AG09309 (cell line): ENCODE measurements at regions not wholly inside any gene's neighbourhood (a gene's known extent, or its start where the extent isn't known, plus 50 kb on each side); places are given as distances from the start of the nearest gene placed in this dataset.
"Not testable (repeated sequence)": the region's sequence is repeated elsewhere in the genome, so short reads cannot be mapped to it uniquely, and the experiment has no call there.

Experiments
- DNase-seq: peaks from one replicate; pipeline ENCODE4 v3.0.0-alpha.2; 2010; ENCODE audit warnings: low read depth
- H3K4me3 ChIP-seq: 2 replicates; pipeline ENCODE4 v1.5.1; 2011; ENCODE audit warnings: mild to moderate bottlenecking, low read depth, low read length, moderate library complexity; ENCODE audit not compliant: control insufficient read depth
- TF ChIP-seq, protein P1 (sequence below): IDR thresholded peaks from 2 replicates; pipeline ENCODE4 v1.5.1; 2011; ENCODE audit warnings: mild to moderate bottlenecking, low read depth, low read length, inconsistent platforms; ENCODE audit not compliant: insufficient read depth, control insufficient read depth; ENCODE audit errors: missing control alignments

DNA sequence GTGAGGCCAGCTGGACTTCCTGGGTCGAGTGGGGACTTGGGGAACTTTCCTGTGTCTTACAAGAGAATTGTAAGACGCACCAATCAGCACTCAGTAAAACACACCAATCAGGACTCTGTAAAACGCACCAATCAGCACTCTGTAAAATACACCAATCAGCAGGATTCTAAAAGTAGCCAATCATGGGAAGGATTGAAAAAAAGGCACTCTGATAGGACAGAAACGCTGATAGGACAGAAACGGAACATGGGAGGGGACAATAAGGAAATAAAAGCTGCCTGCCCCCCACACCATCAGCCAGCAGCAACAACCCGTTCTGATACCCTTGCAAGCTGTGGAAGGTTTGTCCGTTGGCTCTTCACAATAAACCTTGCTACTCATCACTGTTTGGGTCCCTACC, 73.1 kb upstream of the SGCG start:
- no peak for DNase-seq
- H3K4me3 ChIP-seq = no peak overlapping the region
- TF ChIP-seq, protein P1, sequence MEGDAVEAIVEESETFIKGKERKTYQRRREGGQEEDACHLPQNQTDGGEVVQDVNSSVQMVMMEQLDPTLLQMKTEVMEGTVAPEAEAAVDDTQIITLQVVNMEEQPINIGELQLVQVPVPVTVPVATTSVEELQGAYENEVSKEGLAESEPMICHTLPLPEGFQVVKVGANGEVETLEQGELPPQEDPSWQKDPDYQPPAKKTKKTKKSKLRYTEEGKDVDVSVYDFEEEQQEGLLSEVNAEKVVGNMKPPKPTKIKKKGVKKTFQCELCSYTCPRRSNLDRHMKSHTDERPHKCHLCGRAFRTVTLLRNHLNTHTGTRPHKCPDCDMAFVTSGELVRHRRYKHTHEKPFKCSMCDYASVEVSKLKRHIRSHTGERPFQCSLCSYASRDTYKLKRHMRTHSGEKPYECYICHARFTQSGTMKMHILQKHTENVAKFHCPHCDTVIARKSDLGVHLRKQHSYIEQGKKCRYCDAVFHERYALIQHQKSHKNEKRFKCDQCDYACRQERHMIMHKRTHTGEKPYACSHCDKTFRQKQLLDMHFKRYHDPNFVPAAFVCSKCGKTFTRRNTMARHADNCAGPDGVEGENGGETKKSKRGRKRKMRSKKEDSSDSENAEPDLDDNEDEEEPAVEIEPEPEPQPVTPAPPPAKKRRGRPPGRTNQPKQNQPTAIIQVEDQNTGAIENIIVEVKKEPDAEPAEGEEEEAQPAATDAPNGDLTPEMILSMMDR = no peak

DNA sequence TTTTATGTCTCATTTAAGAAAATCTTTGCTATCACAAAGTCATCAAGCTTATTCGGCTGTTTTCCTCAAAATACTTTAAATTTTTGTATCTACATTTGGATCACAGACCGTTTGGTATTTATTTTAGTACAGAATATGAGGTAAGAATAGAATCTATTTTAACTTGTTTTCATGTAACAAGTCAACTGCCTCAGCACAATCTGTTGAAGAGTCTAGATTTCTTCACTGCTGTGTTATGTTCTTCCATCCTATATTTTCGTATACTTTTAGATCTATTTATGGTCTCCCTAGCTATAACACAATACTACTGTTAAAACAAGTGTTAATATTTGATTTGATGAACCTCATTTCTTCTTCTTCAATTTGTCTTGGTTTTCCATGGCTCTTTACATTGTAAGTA, 61.6 kb upstream of the SGCG start:
- TF ChIP-seq, protein P1 = no peak
- DNase-seq = no peak
- no peak overlapping the region for H3K4me3 ChIP-seq

DNA sequence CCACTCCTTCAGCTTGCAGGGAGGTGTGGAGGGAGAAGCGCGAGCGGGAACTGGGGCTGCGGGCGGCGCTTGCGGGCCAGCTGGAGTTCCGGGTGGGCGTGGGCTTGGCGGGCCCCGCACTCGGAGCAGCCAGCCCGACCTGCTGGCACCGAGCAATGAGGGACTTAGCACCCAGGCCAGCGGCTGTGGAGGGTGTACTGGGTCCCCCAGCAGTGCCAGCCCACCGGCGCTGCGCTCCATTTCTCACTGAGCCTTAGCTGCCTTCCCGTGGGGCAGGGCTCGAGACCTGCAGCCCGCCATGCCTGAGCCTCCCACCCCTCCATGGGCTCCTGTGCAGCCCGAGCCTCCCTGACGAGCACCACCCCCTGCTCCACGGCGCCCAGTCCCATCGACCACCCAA, 53.2 kb upstream of the SGCG start:
- DNase-seq, H3K4me3 ChIP-seq: not testable (repeated sequence)

DNA sequence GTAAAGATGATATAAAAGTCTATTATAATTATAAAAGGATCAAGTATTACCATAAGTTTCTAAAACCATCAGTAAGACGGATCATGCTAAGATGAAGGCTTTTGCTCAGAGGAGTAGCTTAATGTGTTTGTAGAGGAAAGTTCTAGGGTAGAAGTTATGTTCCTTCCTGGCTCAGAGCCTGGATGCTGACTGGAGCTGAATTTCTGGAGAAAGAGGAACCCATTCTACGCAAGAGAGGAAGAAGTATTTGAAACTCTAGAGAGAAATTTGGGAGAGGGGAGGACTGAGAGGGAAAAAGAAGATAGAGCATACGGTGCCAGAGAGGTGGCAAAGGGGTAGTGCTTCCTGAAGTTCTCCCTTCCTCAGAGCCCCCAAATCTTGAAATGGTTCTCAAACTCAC, 51.4 kb upstream of the SGCG start:
- TF ChIP-seq, protein P1 = no peak
- DNase-seq = no peak
- H3K4me3 ChIP-seq = no peak overlapping the region
